ENCODE measurements at regions not wholly inside any gene's neighbourhood (a gene's known extent, or its start where the extent isn't known, plus 50 kb on each side); places are given as distances from the start of the nearest gene placed in this dataset.

GRCh38 chr14:23722675-23723074 is 86.5 kb downstream of the DHRS2 start:
- TF ChIP-seq CTCF (IDR thresholded peaks at IDR 0.05) (no peak), POLR2A (IDR thresholded peaks at IDR 0.05) (no peak)

Data from uterus (tissue), 2 donors.